GM13977 (cell line): ENCODE measurements at regions not wholly inside any gene's neighbourhood (a gene's known extent, or its start where the extent isn't known, plus 50 kb on each side); places are given as distances from the start of the nearest gene placed in this dataset.
"Not testable (repeated sequence)": the region's sequence is repeated elsewhere in the genome, so short reads cannot be mapped to it uniquely, and the experiment has no call there.

Experiments
- DNase-seq: peaks from one replicate; pipeline ENCODE4 v3.0.0; 2012; ENCODE audit warnings: low spot score
- in situ Hi-C: fragments of 300-500 bp; cut with MboI; formaldehyde crosslinking; loops from one replicate; pipeline ENCODE4 v1.12.0; 2022; ENCODE audit warnings: low sequenced_read_pairs, low pct_unique_long_range_greater_than_20kb, mixed read lengths, inconsistent platforms; ENCODE audit not compliant: unreplicated experiment
- TF ChIP-seq, protein P1 (sequence below): IDR thresholded peaks from 2 replicates; pipeline ENCODE4 v1.5.1; 2012; ENCODE audit warnings: mild to moderate bottlenecking, control low read depth; ENCODE audit not compliant: insufficient read depth; ENCODE audit errors: extremely low read depth, missing control alignments

DNA sequence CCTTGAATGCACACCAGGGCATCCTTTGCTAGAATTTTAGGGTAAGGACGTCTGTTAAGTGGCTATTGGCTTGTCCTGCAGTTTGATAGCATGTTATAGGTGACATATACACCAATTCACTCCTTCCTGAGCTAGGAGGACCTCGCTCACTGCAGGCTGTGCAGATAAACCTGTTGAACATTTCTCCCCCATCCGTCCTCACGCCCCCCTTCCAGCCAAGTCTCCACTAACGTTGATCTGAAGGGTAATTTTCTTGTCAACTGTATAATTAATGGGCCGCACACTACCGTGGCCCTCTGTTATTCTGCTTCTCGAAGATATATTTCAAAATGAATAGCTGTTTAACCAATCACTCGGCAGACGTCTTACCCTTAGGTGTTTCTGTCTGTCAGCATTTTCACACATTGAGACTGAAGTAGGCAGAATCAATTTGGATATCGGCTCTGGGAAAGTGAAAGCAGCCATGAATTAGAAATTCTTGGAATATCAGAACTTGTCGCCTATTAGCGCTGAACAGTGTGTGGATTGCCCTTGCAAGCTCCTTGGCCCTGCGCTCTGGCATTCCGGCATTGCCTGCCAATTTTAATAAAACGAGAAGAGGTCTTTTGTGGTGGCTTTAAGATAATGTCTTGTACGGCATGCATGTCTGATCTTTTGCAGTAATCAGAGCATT, 905.3 kb downstream of the TYW1 start:
- in situ Hi-C loops, result no loop called here
- DNase-seq, result no peak
- TF ChIP-seq, protein P1, sequence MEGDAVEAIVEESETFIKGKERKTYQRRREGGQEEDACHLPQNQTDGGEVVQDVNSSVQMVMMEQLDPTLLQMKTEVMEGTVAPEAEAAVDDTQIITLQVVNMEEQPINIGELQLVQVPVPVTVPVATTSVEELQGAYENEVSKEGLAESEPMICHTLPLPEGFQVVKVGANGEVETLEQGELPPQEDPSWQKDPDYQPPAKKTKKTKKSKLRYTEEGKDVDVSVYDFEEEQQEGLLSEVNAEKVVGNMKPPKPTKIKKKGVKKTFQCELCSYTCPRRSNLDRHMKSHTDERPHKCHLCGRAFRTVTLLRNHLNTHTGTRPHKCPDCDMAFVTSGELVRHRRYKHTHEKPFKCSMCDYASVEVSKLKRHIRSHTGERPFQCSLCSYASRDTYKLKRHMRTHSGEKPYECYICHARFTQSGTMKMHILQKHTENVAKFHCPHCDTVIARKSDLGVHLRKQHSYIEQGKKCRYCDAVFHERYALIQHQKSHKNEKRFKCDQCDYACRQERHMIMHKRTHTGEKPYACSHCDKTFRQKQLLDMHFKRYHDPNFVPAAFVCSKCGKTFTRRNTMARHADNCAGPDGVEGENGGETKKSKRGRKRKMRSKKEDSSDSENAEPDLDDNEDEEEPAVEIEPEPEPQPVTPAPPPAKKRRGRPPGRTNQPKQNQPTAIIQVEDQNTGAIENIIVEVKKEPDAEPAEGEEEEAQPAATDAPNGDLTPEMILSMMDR, result no peak

DNA sequence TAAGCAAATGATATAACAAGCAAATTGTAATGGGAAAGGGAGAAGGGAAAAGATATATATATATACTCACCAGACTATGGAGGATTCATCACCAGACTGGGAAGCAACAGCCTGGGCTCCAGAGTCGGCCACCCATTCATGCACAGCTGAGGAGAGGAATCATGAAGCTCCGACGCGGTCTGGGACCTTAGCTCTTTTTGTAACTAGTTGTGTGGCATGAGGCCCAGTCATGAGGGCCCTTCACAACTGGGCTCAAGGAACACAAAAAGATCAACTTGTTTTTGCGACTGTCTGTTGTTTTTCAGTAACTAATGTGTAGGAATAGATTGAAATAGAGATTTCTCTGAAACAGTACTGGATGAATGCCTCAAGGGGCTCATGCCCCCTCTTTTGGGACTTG, 911.2 kb downstream of the TYW1 start:
- no peak for DNase-seq
- TF ChIP-seq, protein P1, result no peak
- in situ Hi-C loops, result no loop called here

DNA sequence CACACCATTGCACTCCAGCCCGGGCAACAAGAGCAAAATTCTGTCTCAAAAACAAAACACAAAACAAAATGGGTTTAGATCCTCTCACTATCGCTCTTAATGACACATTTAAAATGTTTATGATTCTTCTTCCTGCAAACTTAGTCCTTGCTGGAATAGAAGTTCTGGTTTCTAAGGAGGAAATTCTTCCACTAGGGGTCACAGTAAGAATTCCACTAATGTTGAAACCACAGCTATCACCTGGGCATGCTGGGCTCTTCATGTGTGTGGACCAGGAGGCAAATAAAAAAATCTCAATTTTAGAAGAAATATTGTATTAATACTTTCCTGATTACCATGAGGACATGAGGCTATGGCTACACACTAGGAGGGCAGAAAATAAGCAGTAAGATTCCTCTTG, 915.8 kb downstream of the TYW1 start:
- in situ Hi-C loops, result no loop called here
- TF ChIP-seq, protein P1, result no peak
- no peak for DNase-seq

DNA sequence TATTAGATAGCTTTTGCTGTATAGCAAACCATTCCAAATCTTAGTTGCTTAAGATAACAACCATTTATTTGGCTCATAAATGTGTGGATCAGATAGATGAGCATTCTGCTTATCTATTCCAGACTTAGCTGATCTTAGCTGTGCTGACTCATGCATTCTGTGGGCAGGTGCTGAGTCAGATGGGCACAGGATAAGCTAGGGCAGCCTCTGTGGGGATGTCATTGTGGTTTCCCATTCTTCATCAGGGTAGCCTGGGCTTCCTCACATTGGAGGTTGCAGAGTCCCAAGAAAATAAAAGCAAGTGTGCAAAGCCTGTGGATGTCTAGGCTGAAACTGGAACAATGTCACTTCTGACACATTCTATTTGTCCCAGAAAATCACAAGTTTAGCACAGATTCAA, 917.0 kb downstream of the TYW1 start:
- DNase-seq, result no peak
- TF ChIP-seq, protein P1, result no peak
- in situ Hi-C loops, result no loop called here

DNA sequence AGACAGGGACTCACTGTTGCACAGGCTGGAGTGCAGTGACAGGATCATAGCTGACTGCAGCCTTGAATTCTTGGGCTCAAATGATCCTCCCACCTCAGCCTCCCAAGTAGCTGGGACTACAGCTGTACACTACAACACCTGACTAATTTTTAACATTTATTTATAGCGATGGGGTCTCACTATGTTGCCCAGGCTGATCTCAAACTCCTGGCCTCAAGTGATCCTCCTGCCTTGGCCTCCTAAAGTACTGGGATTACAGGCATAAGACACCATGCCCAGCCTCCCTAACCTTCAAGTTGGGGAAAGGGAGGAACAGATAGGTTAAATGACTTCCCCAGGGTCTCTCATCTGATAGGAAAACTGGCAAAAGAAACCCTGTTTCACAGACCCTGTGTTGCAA, 919.5 kb downstream of the TYW1 start:
- DNase-seq, in situ Hi-C loops: not testable (repeated sequence)

DNA sequence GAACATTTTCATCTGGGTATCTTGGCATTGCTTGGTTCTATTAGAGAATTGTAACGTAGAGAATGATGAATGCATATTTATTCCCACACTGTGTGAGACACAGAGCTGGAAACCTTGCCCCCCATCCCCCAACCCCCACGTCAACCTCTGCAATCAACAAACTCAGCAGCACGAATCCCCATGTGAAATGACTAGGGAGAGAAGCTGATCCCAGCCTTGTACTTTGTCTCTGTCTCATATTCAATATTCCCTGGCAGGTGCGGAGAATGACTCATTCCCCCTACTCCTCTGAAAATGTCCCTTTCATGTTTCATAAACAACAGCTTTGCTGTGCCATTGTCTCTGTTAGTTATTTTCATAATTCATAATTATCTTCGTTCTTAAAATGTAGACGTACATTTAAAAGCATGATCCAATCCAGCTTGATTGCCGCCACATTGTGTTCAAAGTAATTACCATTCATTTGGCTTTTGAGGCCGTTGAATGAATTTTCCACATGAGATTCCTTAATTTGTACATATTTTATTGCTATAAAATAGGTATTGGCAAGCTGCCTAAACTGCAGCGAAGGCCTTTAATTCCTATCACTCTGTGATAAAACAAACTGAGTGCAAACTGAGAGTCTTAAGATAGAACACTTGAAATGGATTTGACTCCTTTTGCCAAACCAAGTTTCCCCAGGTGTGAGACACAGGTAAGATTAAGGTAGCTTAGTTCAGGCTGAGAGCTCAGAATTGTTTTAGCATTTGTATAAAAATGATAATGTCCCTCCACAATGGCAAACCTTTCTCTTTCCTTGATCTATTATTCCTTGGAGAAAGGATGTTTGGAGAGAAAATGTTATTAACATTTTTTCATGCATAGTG, 920.2 kb downstream of the TYW1 start:
- TF ChIP-seq, protein P1, result no peak
- no peak for DNase-seq
- in situ Hi-C loops, result no loop called here

DNA sequence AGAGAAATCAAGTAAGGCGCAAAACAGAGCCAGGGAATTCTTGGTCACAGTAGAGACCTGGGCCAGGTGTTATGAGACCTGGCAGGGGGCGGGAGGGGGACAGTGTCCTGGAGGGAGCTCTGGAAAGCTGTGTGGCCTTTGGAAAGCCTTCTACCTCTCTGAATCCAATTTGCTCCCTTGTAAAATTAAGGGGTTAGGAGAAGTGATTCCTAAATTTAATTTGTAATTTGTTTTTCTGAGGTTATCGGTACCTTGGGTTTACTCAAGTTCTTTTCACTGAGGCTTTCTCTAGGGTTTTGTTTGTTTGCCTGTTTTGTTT, 920.8 kb downstream of the TYW1 start:
- TF ChIP-seq, protein P1, result no peak
- in situ Hi-C loops, result no loop called here

More for the DNA sequence above, 920.8 kb downstream of the TYW1 start:
- no peak for DNase-seq
